HG03342 (cell line): ENCODE measurements at regions not wholly inside any gene's neighbourhood (a gene's known extent, or its start where the extent isn't known, plus 50 kb on each side); places are given as distances from the start of the nearest gene placed in this dataset.
"Not testable (repeated sequence)": the region's sequence is repeated elsewhere in the genome, so short reads cannot be mapped to it uniquely, and the experiment has no call there.

Source experiments
- ATAC-seq: cut with Tn5 transposase; IDR thresholded peaks from one replicate; pipeline ENCODE4 v1.9.1; 2021; ENCODE audit warnings: mild to moderate bottlenecking, moderate library complexity; ENCODE audit not compliant: unreplicated experiment

- no peak for ATAC-seq
These were observed 290.4 kb upstream of the RBMS1 start for GRCh38 chr2:160784034-160784433.

GRCh38 chr2:160790738-160791137, 297.1 kb upstream of the RBMS1 start:
- ATAC-seq, result no peak

- no peak for ATAC-seq
These were observed 298.3 kb upstream of the RBMS1 start for GRCh38 chr2:160791884-160792283.

- no peak for ATAC-seq
These were observed 299.2 kb upstream of the RBMS1 start for GRCh38 chr2:160792837-160793236.

- no peak for ATAC-seq
These were observed 301.3 kb upstream of the RBMS1 start for GRCh38 chr2:160794926-160795325.

- ATAC-seq, result no peak
These were observed 310.3 kb upstream of the RBMS1 start for GRCh38 chr2:160803881-160804280.

GRCh38 chr2:160810406-160810805, 316.8 kb upstream of the RBMS1 start:
- ATAC-seq, result no peak

- no peak for ATAC-seq
These were observed 319.4 kb upstream of the RBMS1 start for GRCh38 chr2:160812830-160813505.

- ATAC-seq, result no peak
These were observed 319.9 kb upstream of the RBMS1 start for GRCh38 chr2:160813506-160813858.

GRCh38 chr2:160816916-160817499, 323.4 kb upstream of the RBMS1 start:
- ATAC-seq, result no peak

- no peak for ATAC-seq
These were observed 327.1 kb upstream of the RBMS1 start for GRCh38 chr2:160820691-160821090.

GRCh38 chr2:160822006-160822405, 328.4 kb upstream of the RBMS1 start:
- ATAC-seq, result no peak

- ATAC-seq, result no peak
These were observed 331.8 kb upstream of the RBMS1 start for GRCh38 chr2:160825433-160825832.

GRCh38 chr2:160826496-160826895, 332.9 kb upstream of the RBMS1 start:
- no peak for ATAC-seq

GRCh38 chr2:160828076-160828475, 332.2 kb upstream of the TANK start:
- no peak for ATAC-seq

GRCh38 chr2:160832381-160832780, 327.8 kb upstream of the TANK start:
- ATAC-seq, result not testable (repeated sequence)

GRCh38 chr2:160835166-160835565, 325.1 kb upstream of the TANK start:
- no peak for ATAC-seq

GRCh38 chr2:160836755-160837154, 323.5 kb upstream of the TANK start:
- no peak for ATAC-seq

- ATAC-seq, result no peak
These were observed 322.8 kb upstream of the TANK start for GRCh38 chr2:160837416-160837815.

- no peak for ATAC-seq
These were observed 322.1 kb upstream of the TANK start for GRCh38 chr2:160838147-160838546.

GRCh38 chr2:160838691-160839090, 321.5 kb upstream of the TANK start:
- ATAC-seq, result no peak

- no peak for ATAC-seq
These were observed 317.9 kb upstream of the TANK start for GRCh38 chr2:160842286-160842685.

GRCh38 chr2:160859096-160859495, 301.1 kb upstream of the TANK start:
- ATAC-seq, result no peak
